ENCODE measurements at regions not wholly inside any gene's neighbourhood (a gene's known extent, or its start where the extent isn't known, plus 50 kb on each side); places are given as distances from the start of the nearest gene placed in this dataset.

DNA sequence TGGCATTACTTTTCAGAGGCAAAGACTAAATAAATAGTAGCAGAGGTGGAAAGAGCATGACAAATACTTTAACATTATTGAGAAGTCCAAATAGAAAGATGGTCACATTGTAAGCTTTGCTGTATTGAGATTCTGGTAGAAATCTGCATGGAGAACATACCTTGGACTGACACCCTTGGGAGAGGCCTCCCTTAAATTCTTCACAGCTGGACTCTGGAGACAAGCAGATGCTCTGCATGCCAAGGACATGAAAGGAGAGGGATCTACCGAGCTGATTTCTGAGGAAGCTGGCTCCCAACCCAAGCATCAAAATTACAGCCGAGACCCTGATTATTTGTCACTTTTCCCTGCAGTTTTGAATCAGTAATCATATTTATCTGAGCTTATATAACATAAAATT, 212.5 kb upstream of the COL8A1 start:
- DNase-seq, result no peak

DNA sequence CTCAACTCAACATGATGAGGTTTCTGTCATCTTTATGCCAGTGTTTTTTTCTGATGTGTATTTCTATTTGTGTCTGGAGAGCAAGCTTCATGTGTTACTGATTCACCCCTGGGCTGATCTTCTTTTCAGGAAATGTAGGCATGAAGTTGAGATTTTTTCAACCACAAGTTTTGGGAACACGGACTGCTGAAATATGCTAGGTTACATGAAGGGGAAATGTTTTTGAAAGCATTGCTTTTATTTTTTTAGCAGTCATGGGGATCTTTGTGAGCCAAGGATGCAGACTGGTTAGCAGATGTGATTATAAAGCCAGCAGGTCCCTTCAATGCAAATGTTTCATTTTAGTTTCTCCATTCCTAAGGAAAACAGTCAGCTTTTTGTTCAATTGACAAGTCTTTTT, 219.3 kb upstream of the COL8A1 start:
- no peak for DNase-seq

GRCh38 chr3:99418709-99419108, 219.7 kb upstream of the COL8A1 start:
- DNase-seq, result no peak

DNA sequence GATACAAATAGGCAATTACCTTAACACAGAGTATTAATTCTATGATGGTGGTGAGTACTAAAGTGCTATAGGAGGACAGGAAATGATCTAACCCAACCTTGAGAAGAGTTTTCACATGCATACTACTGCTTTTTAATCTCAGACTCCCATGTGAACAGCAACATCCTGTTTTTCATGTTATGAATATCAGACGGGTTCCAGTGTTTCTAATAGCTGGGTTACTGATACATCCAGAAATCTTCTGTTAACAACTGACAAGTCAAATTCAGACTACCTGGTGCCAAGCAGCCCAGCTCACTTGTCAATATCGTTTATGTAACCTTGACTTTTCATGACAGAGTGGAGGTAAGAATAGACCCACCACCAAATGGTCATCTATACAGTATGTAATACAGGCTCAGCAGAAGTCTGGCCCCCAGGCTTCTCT, 220.2 kb upstream of the COL8A1 start:
- DNase-seq, result no peak

GRCh38 chr3:99413504-99413903, 224.9 kb upstream of the COL8A1 start:
- DNase-seq, result no peak

DNA sequence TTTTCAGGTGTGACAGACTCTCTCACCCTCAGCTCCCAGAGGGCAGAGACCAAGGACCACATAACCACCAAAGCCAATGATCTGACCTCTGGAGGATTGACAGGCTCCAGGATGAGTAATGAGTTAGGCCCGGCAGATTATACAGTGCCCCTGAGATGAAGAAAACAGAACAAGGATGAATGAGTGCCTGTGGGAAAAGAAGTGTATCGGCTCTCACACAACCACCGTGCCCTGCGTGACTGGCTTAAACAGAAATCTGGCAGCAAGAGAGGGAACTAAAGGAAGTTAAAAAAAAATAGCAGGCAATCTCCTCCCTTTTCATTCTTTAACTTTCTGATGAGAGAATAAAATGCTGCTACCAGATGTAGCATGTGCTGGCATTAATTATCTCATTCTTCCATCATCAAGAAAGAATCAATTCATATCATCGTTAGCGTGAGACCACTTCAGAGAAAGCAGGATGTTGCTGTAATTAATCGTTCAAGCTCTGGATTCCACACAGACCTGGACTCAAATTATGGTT, 227.5 kb upstream of the COL8A1 start:
- no peak for DNase-seq

DNA sequence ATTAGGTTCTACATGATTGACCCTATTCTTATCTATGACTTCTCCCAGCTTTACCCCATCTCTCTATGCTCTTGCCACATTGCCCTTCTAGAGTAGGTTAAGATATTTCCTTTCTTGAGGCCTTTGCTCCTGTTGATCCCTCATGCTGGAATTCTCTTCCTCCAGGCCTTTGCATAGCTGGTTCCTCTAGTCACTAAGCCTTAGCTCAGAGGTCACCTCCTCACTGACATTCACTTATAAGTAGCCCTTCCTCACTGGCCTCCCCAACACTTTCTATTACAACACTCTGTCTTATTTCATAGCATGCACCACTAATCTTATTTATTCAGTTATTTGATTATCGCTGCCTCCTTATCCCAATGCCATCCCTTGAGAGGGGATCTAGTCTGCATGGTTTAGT, 228.4 kb upstream of the COL8A1 start:
- no peak for DNase-seq

DNA sequence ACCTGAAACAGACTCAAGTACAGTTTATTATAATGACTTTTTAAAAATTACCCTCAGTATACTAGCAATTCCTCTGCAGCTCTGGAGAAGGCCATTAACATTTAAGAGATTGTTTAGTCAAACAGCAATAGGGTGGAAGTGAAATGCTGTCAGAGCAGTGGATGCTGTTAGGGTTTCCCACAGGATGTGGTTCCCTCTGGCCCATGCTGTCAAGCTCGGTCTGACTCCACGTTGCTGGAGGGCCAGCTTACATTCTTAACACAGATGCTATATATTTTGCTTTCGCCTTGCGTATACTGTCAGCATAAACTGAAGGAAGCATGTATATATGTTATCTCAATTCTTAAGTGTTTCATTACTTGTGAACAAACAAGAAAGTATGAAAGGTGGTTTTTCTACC, 231.1 kb upstream of the COL8A1 start:
- DNase-seq, result no peak

- DNase-seq, result no peak
These were observed 235.6 kb upstream of the COL8A1 start for GRCh38 chr3:99402755-99403154.

- DNase-seq, result no peak
These were observed 238.0 kb upstream of the COL8A1 start for GRCh38 chr3:99400352-99400751.

DNA sequence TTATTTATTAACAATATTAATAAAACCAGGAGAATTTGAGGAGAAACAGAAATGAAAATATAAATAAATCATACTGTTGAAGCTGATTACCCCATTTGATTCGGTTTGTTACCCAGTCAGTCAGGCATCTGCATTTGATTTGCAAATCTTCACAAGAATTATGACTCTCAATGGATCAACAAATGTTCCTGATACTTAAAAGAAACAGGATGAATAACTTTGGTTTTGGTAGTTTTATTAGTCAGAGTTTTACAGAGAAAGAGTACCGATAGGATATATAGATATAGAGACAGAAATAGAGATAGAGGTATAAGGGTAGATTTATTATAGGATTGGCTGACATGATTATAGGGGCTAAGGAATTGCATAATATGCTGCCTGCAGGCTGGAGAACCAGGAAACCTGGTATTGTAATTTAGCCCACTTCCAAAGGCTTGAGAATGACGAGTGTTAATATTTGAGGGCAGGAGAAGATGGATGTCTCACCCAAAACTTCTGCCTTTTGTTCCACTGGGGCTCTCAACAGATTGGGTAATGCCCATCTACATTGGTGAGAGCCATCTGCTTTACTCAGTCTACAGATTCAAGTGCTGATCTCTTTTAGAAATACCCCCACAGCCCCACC, 241.6 kb upstream of the COL8A1 start:
- DNase-seq, result no peak

DNA sequence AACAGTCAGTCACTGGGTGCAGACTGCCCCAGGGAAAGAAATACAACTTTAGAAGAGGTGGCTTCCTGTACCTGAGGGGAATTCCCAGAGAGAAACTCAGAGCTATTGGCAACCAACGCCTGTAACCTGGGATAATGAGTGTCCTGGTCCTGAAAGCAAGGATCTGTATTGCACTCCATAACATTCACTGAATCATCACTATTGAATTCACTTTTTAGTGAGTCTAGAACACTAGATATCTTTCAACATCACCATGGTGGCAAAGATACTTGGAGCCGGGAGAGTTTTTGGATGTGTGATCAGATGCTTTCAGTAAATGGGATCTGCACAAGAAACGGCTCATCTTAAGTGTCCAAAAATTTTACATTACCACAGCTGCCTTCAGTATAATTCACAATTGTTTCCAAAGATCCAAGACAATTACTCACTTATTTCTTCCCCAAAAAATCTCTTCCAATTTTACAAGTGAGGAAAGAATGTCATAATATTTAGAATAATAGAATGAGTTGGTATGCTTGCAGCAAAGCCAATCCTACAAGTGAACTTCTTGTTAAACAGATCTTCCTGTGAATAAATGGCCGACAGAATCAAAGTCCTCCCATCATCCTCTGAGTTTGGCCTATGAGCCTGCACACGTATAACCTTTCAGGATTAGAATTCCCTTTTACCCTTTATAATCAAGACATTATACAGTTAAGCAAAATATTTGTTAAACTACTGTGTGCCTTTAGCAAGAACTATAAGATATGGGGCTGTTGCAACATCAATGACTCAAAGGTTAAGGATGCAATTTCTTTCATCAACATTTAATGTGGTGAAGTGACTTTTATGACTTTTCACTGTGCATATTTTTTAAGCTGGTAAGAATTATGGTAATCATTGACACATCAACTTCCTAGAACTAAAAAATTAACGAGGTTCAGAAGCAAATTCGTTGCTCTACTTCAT, 243.3 kb upstream of the COL8A1 start:
- no peak for DNase-seq

DNA sequence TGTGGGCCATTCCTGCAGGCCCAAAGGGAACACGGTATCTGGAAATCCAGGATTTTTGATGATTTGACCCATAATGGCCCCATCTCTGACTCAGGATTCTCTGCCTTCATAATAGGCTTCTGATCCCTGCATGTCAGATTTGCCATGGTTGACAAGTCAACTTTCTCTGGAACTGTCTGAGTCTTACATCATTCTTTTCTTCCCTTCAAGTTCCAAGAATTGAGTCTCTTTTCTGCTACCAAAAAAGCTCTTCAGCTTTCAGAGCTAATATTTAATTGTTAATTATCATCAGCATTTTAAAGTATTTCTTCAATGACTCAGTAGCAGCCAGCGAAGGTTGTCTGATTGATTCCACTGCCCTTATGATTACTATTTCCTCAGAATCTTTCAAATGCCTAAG, 244.4 kb upstream of the COL8A1 start:
- no peak for DNase-seq

DNA sequence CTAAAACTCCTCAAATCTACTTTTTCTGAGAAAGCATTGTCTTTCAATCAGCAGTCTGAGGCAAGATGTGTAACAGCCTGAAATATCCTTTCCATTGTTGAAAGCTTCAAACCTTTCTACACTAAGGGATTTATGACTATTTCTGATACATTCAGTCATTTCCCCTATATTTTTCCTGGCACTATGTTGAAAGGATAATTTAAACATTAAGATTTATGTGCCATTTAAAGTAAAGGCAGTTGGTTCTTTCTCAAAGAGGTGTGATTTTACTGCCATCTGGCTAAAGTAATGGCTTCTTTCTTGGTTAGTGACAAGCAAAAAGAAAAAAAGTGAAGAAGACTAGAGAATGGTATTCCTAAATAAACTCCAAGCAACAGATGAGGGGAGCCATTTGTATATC, 249.6 kb upstream of the COL8A1 start:
- no peak for DNase-seq

DNA sequence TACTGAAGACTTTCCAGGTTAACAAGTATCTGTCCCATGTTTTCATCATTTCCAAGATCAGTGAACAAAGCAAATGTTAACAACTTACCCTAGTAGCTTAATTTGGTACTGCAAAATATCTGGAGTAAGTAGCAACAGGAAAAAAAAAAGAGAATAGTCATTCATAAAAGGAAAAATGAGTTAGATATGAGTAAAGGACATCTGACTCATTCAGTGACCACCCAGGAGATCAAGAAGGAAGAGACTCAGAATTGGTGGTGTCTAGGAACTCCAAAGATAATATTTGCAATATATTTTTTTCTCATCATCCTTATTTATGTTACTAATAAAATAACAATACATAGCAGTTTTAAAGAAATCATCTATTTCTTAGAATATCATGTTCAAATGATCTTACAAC, 253.8 kb upstream of the COL8A1 start:
- DNase-seq, result no peak

GRCh38 chr3:99376926-99377325, 261.5 kb upstream of the COL8A1 start:
- no peak for DNase-seq

- DNase-seq, result no peak
These were observed 264.6 kb upstream of the COL8A1 start for GRCh38 chr3:99373846-99374210.

- DNase-seq, result no peak
These were observed 265.1 kb upstream of the COL8A1 start for GRCh38 chr3:99373088-99373845.

- DNase-seq, result no peak
These were observed 271.5 kb upstream of the COL8A1 start for GRCh38 chr3:99366663-99367429.

DNA sequence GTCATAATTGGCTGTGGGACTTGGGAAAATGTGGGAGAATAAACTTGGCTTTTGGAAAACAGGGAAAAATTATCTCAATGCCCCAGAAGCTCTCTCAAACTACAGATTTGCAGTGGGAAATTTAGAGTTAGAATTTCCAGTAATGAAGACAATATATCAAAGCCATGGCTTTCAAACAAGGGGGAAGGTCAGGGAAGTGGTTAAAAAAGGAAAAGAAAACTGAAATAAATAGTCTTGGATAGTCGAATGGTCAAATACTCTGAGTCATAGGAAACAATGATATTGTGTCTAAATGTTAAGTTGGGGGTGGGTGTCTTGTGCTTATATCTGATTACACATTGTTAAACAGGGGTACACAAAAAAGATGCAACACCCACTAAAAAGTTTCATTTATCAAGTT, 272.4 kb upstream of the COL8A1 start:
- no peak for DNase-seq

- DNase-seq, result no peak
These were observed 273.0 kb upstream of the COL8A1 start for GRCh38 chr3:99365396-99365795.

DNA sequence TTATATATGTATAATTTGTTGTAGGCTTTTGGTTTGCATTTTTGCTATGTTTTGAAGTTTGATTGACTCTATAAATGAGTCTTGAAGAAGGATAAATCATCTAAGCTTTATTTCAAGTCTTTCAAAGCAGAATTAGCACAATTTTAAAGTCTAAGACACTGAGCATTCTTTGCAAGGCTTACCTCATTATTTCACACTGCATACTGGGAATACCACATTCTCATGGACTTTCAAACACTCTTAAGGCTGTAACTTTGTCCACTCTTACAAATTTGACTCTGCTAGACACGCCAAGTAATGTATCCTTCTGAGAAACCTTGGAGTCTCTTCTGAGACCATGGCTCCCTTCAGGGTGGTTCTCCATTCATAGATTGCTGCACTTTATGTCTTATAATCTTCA, 281.3 kb upstream of the COL8A1 start:
- no peak for DNase-seq

DNA sequence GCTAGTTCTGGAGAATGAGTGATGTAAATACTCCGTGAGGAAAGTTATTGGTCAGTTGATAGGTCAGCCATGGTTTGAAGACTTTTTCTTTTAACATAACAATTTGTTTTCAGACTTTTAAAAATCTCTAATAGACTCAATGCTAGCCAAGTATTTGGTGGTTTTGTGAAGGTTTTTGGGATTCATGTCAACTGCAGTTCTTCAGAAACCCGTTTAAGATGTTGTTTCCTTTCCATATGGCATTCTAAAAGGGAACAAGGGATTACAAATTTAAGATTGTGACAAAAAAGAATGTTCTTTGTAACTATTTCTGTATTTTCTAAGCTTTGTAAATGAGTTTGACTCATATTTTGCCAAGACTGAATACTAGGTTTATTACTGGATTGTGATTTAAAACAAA, 281.7 kb upstream of the COL8A1 start:
- no peak for DNase-seq
